ENCODE measurements at regions not wholly inside any gene's neighbourhood (a gene's known extent, or its start where the extent isn't known, plus 50 kb on each side); places are given as distances from the start of the nearest gene placed in this dataset.

DNA sequence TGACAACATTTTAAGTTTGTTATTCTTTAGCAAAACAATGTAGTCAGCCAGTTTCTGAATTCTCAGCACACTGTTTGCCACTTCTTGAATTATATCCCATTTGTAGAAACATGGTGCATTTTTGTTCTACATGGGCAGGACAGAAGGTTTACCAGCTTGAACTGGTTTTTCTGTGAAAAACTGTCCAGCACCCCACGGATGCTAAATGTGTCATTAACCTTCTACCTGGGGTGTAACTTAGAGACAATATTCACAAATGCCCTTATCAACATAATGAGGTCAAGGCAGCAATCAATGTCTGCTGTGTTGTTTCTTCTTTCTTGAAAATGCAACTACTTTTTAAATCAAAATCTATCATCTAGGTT is 702.6 kb downstream of the CENPC start:
- TF ChIP-seq PPARA (CRISPR knock-in tag; IDR thresholded peaks at IDR 0.05; ENCODE audit: borderline replicate concordance) (no peak), CREB5 (CRISPR knock-in tag; IDR thresholded peaks at IDR 0.05; ENCODE audit: low read depth) (no peak), ISL1 (CRISPR knock-in tag; IDR thresholded peaks at IDR 0.05) (no peak), OSR1 (CRISPR knock-in tag; IDR thresholded peaks at IDR 0.05) (no peak), CSDC2 (CRISPR knock-in tag; IDR thresholded peaks at IDR 0.05) (no peak), ZFP30 (CRISPR knock-in tag; IDR thresholded peaks at IDR 0.05) (no peak), SNAI2 (CRISPR knock-in tag; IDR thresholded peaks at IDR 0.05) (no peak), ZFP3 (CRISPR knock-in tag; IDR thresholded peaks at IDR 0.05) (no peak), TCF4 (CRISPR knock-in tag; IDR thresholded peaks at IDR 0.05; ENCODE audit: borderline replicate concordance) (no peak), ZC3H10 (CRISPR knock-in tag; IDR thresholded peaks at IDR 0.05) (no peak), TOX (CRISPR knock-in tag; IDR thresholded peaks at IDR 0.05; ENCODE audit: borderline replicate concordance) (no peak)
- TF ChIP-seq, protein P1, sequence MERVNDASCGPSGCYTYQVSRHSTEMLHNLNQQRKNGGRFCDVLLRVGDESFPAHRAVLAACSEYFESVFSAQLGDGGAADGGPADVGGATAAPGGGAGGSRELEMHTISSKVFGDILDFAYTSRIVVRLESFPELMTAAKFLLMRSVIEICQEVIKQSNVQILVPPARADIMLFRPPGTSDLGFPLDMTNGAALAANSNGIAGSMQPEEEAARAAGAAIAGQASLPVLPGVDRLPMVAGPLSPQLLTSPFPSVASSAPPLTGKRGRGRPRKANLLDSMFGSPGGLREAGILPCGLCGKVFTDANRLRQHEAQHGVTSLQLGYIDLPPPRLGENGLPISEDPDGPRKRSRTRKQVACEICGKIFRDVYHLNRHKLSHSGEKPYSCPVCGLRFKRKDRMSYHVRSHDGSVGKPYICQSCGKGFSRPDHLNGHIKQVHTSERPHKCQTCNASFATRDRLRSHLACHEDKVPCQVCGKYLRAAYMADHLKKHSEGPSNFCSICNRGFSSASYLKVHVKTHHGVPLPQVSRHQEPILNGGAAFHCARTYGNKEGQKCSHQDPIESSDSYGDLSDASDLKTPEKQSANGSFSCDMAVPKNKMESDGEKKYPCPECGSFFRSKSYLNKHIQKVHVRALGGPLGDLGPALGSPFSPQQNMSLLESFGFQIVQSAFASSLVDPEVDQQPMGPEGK (CRISPR knock-in tag; IDR thresholded peaks at IDR 0.05; ENCODE audit: borderline replicate concordance): no peak
- TF ChIP-seq, protein P2, sequence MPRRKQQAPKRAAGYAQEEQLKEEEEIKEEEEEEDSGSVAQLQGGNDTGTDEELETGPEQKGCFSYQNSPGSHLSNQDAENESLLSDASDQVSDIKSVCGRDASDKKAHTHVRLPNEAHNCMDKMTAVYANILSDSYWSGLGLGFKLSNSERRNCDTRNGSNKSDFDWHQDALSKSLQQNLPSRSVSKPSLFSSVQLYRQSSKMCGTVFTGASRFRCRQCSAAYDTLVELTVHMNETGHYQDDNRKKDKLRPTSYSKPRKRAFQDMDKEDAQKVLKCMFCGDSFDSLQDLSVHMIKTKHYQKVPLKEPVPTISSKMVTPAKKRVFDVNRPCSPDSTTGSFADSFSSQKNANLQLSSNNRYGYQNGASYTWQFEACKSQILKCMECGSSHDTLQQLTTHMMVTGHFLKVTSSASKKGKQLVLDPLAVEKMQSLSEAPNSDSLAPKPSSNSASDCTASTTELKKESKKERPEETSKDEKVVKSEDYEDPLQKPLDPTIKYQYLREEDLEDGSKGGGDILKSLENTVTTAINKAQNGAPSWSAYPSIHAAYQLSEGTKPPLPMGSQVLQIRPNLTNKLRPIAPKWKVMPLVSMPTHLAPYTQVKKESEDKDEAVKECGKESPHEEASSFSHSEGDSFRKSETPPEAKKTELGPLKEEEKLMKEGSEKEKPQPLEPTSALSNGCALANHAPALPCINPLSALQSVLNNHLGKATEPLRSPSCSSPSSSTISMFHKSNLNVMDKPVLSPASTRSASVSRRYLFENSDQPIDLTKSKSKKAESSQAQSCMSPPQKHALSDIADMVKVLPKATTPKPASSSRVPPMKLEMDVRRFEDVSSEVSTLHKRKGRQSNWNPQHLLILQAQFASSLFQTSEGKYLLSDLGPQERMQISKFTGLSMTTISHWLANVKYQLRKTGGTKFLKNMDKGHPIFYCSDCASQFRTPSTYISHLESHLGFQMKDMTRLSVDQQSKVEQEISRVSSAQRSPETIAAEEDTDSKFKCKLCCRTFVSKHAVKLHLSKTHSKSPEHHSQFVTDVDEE (CRISPR knock-in tag; IDR thresholded peaks at IDR 0.05): no peak
